HG03103 (cell line): ENCODE measurements at regions not wholly inside any gene's neighbourhood (a gene's known extent, or its start where the extent isn't known, plus 50 kb on each side); places are given as distances from the start of the nearest gene placed in this dataset.

Experiments used
- ATAC-seq: cut with Tn5 transposase; IDR thresholded peaks from one replicate; pipeline ENCODE4 v1.9.1; 2021; ENCODE audit warnings: low read depth; ENCODE audit not compliant: unreplicated experiment

DNA sequence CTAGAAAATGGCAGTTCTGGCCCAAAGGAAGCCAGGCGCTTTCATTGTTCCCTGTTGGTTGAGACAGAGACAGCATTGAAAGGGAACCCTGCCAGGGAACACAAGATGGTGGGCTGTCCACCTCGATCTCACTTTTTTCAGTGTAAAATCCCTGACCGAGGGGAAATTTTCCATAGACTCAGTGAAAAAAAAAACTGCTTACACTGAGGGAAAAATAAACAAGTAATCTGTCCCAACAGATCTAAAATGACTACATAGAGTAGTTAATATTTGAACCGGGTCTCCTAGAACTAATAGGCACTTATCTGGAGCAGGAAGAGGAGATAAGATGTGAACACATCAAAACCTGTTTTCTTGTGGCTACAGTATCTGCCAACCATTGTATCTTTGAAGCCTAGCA is 763.4 kb upstream of the GOLIM4 start:
- ATAC-seq = no peak

DNA sequence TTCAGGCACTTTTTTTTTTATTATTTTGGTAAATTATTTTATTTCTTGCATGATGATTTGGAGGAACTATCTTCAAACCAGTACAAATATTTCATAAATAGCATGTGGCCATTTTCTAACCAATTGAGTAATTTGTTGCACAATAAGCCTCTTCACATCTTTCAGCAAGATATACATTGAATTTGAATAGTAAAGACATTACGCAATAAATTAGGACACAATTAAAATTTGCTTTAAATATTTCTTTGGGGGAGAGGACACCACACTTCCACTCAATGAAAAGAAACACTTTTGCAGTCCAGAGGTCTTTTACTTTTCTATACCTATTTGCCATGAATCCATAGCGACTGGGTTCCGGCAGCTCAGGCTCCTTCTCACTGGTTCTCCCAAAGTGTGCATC is 762.6 kb upstream of the GOLIM4 start:
- no peak for ATAC-seq

GRCh38 chr3:168850109-168850508 is 754.4 kb upstream of the GOLIM4 start:
- no peak for ATAC-seq

GRCh38 chr3:168847291-168847883 is 751.7 kb upstream of the GOLIM4 start:
- ATAC-seq = peak; percentile 63

DNA sequence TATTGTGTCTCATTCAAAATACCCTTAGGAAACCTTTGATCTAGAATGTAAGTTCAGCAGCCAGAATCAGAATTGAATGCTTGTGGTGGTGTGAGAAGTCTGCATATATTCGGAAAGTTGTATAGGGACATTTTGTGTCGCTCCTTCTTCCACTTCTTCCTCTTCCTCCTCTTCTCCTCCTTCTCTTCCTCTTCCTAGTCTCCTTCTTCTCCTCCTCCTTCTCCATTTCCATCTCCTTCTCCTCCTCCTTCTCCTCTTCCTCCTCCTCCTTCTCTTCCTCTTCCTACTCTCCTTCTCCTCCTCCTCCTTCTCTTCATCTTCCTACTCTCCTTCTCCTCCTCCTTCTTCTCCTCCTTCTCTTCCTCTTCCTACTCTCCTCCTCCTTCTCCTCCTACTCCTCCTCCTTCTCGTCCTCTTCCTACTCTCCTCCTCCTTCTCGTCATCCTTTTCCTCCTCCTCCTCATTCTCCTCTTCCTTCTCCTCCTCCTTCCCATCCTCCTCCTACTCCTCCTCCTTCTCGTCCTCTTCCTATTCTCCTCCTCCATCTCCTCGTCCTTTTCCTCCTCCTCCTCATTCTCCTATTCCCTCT is 749.3 kb upstream of the GOLIM4 start:
- no peak for ATAC-seq

DNA sequence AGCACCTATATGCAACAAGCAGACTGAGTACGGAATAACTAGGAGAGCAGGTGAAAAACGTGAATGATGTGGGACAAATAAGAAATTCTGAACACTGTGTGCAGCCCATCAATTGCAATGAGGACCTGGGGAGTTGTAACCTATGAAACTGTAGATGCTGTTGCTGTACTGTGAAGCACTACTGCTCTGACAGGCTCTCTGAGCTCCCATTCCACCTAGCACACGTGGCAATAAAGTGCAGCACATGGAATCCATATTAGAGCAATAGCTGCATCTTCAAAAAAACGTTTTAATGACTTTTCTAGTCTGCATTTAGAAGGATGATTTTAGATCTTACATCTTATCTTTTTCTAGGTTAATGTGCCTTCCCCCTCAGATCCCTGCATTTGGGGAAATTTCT is 748.7 kb upstream of the GOLIM4 start:
- ATAC-seq = no peak

DNA sequence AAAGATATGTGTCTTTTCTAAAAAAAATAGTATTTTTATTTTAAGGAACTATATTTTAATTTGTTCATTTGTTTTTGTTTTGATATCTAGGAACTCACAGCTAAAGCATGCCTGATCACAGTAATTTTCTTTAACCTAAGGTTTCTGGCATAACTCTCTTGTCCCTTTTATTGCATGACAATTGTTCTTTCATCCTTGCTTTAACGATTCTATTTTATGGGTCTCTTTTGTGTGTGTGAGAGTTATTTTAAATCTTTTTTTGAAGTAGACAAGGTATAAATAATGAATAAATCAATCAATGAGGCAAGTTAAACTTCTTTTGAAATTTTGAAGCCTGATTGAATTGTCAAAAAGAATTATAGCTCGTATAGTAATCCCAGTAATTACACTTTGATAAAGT is 747.8 kb upstream of the GOLIM4 start:
- ATAC-seq = no peak

DNA sequence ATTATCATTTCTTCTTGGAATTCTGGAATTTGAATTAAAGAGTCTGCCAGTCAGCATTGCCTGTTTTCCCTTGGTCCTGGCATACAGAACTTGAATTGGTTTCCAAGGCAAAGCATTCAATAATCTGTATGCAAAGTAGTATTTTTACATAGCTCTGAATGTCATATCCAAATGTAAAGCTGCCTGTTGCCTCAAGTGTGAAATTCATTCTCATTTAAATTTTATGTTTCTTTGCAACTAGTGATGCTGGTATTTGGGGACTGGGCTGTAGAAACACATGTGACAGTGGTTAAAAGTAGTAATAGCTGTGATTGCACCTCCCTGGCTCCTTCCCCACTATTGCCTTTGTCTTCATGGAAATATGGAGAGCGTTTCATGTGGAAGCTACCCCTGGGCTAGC is 743.9 kb upstream of the GOLIM4 start:
- no peak for ATAC-seq

DNA sequence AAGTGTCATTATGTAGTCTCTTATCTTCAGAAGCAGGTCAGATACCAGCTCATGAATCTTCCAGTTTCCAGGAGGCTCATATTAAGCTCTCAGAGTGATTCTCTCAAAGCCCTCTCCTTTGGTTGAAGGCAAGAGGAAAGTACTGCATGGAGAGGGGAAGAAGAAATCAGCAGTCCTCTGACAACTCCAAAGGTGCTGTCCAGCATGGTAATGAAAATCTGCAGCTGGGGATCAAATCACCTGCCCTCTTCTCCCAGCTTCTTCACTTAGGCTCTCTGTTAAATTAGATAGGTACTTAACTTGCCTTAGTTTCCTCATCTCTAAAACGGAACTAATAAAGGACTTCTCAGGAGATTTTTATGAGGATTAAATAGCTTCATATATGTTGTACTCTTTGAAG is 738.8 kb upstream of the GOLIM4 start:
- no peak for ATAC-seq

DNA sequence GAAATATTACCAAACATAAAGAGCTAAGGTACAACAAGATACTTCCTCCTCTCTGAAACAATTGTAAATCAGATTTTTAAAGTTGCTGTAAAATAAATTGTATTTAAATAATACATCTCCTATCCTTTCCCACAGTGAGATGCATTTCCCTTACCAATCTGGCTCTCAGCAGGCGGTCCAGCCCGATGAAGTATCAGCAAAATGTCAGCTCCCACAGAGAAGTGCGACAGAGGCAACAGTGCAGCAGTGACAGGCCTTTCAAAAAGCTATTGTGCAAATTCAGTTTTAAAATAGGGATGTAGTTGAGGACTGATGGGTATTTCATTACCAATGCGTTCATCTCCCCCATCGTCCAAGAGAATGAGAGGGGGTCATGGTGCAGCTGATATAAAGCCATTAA is 733.2 kb upstream of the GOLIM4 start:
- no peak for ATAC-seq

- ATAC-seq = no peak
Measured at GRCh38 chr3:168828536-168828935, 732.8 kb upstream of the GOLIM4 start.

- no peak for ATAC-seq
Measured at GRCh38 chr3:168828014-168828413, 732.3 kb upstream of the GOLIM4 start.

DNA sequence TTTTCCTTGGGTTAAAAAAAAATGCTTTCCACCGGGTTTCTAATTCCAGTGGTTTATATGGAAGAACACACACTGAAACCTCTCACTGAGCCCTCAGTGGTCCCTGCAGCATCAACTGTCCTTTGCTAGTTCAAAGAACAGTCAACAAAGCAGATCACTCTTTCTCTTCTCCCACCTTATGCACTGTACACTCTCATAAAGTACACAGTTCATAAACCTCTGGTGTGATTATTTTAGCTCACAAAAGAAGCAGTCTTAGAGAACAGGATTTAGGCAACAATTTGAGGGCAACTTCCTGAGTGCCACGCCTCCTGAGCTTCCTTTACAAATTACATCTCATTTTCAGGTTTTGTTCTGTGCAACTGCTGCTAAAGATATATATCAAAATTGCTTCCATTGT is 728.4 kb upstream of the GOLIM4 start:
- no peak for ATAC-seq

GRCh38 chr3:168823466-168823865 is 727.7 kb upstream of the GOLIM4 start:
- ATAC-seq = no peak

DNA sequence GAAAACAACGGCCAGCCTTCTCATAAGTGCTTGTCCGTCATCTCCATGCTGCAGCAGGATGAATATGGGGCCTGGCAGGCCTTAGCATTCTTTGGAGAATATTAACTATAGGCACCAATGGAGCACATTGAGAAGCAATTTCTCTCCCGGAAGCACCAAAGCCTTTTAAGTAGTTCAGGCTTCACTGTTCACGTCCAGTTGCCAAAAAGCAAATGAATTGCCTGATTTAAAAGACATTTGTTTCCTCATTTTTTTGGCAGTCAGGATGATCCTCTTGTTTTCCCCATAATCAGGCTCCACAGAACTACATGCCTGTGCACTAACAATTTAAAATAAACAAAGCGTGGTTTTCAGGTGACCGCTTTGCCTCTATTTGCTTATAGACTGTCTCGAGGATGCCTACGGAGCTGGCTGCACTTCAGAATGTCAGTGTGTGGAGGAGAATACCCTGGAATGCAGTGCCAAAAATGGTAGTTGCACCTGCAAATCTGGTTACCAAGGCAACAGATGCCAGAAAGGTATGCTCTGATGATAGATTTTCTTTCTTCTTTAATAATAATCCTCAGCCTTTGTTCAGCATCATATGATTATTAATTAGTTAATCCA is 725.2 kb upstream of the GOLIM4 start:
- ATAC-seq = no peak

- ATAC-seq = no peak
Measured at GRCh38 chr3:168817177-168817576, 721.5 kb upstream of the GOLIM4 start.

GRCh38 chr3:168815946-168816345 is 720.2 kb upstream of the GOLIM4 start:
- no peak for ATAC-seq

- no peak for ATAC-seq
Measured at GRCh38 chr3:168813225-168813802, 717.6 kb upstream of the GOLIM4 start.

DNA sequence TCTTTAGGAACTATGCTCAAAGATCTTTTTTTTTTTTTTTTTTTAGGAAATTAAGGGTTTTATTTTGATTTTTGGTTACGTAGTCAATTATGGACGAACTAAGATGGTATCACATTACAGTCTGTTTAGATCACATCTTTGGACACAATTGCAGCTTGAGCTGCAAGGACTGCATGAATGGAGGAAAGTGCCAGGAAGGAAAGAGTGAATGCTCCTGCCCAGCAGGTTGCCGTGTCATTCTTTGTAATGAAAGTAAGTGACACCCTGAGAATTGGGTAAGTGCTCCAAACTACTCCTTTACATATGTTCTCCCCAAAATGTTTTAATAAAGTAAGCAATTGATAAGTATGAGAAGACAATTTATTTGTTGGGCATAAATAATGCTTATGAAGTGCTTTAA is 716.5 kb upstream of the GOLIM4 start:
- ATAC-seq = no peak

DNA sequence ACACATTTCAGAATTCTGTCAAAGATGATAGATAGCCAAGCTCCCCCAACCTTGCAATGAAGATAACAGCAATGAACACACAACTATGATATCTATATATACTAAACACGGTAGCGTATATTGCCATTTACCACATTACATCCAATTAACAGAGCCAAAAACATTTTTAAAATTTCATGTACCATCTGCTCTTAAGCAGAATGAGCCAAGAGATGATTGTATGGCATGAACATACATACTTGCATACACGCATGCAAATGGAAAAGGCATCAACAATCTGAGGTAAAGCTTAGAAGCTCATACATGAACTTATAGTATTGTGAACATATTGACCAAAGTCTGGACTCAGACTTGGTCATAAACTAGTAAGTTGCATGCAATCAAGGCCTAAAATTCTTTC is 712.9 kb upstream of the GOLIM4 start:
- ATAC-seq = no peak

- ATAC-seq = no peak
Measured at GRCh38 chr3:168807448-168807847, 711.7 kb upstream of the GOLIM4 start.

GRCh38 chr3:168806871-168807270 is 711.1 kb upstream of the GOLIM4 start:
- no peak for ATAC-seq
